ENCODE measurements at regions not wholly inside any gene's neighbourhood (a gene's known extent, or its start where the extent isn't known, plus 50 kb on each side); places are given as distances from the start of the nearest gene placed in this dataset.
"Not testable (repeated sequence)": the region's sequence is repeated elsewhere in the genome, so short reads cannot be mapped to it uniquely, and the experiment has no call there.

DNA sequence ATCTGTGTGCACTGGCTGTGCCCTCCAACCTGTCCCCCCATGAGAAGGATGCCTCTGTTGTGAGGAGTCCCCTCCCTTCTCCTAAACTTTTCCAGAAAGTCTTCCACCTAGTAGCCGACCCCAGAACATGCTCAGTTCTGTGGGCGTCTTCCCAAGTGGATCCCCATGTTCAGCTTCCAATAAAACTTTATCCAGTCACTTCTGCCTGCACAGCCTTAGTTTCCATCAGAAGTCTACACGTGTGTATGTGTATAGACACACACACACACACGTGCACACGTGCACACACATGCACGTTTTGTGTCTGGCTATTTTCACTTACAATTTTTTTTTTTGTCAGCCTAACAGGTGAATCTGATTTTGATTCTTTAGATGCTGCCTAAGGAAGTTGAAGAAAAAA is 115.1 kb downstream of the RTP5 start:
- DNase-seq = no peak

DNA sequence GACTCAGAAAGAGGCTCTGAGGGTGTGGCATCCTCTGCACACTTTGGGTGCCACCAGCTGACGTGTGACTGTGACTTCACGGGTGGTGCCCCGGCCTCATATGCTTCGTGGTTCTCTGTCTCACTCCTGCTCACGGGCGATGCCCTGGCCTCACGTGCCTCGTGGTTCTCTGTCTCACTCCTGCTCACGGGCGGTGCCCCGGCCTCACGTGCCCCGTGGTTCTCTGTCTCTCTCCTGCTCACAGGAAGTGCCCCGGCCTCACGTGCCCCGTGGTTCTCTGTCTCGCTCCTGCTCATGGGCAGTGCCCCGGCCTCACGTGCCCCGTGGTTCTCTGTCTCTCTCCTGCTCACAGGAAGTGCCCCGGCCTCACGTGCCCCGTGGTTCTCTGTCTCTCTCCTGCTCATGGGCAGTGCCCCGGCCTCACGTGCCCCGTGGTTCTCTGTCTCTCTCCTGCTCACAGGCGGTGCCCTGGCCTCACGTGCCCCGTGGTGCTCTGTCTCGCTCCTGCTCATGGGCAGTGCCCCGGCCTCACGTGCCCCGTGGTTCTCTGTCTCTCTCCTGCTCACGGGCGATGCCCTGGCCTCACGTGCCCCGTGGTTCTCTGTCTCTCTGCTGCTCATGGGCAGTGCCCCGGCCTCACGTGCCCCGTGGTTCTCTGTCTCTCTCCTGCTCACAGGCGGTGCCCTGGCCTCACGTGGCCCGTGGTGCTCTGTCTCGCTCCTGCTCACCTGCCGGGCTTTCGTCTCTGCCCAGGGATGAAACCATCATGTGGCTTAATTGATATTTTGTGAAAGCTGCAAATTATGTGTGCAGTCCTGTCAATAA is 115.8 kb downstream of the RTP5 start:
- DNase-seq = not testable (repeated sequence)

DNA sequence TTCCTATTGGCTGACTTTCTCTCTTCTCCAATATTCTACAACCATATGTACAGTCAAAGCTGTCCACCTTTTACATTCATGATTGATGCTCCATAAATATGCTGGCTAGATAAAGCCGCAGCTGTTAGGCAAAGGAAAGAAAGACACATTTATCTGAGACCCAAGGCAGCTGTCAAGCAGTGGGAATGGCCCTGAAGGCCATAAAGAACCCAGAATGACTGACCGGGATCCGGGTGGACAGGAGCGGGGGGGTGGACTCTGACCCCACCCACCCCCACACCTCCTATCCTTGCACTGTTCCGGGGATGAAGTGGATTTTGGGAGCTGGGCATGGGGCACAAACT is 116.4 kb downstream of the RTP5 start:
- no peak for DNase-seq

DNA sequence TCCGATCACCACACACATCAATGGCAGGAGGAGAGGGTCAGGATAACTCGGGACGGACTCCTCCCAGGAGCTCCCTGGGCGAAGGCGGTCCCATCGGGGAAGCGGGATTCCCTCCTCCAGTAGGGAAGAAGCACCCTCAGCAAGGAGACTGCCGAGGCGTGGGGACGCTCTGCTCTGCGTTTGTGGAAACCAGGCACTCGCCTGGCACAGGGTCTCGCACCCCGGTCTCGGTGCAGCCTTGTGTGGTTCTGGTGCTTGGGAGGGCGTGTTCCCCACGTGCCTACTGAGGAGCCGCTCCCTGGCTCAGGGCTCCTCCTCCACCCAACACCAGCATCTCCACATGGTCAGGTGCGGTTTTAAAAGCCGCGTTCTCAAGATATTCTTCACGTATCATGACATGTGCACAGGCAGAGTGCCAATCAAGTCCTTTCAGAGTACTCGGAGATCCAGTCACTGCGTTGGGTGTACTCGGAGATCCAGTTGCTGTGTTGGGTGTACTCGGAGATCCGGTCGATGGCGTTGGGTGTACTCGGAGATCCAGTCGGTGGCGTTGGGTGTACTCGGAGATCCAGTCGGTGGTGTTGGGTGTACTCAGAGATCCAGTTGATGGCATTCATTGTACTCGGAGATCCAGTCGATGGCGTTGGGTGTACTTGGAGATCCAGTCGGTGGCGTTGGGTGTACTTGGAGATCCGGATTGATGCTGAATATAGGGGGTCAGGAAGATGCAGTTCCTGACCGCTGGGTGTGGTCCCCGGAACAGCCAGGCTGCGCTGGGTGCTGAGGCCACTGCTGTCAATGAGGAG is 117.5 kb downstream of the RTP5 start:
- no peak for DNase-seq

DNA sequence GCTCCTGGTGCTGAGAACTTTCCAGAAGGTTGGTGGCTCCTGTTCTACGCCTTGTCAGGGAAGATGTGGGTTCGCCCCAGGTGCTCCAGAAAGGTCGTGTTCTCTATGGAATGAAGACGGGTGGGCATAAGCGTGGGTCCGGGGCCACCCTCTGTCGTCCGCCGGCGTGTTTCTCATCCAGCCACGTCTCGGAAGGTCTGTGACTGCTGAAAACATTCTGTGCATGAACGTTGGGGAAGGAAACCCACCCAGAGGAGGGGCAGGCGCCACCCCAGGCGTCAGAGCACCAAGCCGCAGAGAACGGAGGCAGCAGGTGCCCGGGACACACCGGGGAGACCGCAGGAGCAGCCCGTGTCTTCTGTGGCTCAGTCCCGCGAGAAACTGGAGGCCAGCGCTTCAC is 118.2 kb downstream of the RTP5 start:
- DNase-seq = no peak

DNA sequence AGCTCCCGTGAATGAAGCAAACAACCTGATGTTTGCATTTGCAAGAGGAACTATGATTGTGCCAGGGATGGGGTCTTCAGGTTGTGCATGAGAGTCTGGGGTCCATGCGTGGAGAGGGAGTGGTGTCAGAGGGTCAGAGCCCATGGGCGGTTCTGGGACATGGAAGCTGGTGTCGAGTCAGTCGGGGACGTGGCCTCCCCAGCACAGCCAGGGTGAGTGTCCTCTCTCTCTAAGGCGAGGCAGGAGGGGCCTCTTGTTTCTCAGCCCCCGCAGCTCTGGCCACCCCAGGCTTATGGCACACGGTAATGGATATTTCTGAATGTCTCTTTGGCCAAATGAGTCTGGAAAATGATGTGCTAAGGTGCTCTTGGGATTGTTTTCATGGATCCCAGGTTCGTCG is 118.6 kb downstream of the RTP5 start:
- no peak for DNase-seq

DNA sequence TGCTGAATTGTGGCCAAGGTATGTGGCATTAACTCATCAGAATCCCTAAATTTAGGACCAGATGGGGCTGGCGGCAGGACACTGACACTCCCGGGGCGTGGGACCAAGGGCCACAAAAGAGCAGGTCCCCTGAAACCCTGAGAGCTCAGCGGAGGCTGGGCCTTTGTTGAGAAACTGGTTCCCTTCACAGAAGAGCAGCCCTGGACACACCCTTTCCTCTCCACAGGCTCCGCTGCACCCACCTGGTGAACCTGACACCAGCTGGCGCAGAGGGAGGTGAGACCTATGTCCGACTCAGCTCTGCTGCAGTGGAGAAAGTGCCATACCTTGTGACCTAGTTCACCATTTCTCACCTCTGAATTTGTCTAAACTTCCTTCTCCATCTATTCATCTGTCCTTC is 119.5 kb downstream of the RTP5 start:
- no peak for DNase-seq

DNA sequence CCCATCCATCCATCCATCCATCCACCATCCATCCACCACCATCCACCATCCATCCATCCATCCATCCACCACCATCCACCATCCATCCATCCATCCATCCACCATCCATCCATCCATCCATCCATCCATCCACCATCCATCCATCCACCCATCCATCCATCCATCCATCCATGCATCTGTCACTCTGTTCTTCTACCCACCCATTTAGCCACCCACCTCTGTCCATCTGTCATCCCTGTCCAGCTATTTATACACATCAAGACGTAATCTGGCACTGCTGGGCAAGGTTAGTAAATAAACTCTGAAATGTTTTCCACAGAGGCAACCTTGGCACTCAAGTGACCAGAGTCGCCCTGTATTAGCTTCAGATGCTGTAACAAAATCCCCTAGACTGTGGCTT is 120.9 kb downstream of the RTP5 start:
- DNase-seq = no peak

DNA sequence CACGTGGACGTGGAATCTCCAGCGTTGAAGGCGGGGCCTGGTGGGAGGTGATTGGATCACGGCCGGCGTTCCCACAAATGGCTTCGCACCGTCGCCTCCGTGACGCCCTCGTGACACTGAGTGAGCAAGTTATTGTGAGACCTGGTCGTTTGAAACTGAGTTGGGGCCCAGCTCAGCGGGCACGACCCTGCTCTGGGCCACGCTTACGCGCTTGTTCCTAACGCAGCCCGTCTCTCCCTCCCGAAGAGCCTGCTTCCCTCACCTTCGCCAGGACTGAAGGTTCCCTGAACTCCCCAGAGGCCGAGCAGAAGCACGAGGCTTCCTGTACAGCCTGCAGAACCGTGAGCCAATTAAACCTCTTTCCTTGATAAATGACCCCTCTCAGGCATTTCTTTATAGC is 121.8 kb downstream of the RTP5 start:
- no peak for DNase-seq

DNA sequence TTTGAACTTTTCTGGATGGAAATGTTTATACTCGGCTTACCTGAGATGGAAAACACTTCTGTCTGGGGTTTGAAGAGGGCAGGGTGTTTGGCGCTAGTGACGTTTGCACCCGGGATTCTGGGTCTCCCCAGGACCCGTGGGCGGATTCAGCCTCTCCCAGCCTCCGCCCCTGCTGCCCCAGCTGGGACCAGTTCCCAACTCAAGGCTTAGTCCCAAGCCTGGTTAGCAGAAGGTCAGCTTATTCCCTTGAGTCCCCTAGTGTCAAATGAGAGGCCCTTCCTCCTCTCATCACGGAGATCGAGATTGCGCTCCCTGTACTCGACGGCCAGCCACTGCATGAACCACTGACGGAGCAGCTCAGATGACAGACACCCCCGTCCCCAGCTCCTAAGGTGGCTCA is 123.2 kb downstream of the RTP5 start:
- no peak for DNase-seq

DNA sequence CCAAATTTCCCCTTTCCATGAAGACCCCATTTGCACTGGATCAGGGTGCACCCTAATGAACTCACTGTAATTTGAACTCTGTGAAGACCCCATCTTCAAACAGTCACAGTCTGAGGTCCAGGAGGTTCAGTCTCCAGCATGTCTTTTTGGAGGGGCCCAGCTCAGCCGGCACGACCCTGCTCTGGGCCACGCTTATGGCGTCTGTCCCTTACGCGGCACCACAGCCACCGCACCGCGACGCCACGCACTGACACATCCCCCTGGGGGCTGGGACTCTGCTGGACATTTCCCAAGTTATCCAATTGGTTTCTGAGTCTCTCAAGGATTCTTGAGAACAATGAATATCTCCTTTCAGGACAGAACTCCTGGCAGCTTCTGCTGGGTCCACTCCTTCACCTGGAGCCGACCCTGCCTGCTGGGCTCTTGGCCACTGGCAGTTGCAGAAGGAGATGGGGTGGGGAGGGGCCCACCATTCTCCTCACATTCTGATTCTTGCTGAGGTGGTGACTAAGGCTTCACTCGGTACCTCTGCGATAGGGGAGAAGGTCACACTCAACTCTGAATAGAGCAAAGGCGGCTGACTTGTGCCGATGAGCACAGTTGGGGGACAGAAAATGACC is 124.0 kb downstream of the RTP5 start:
- DNase-seq = no peak

DNA sequence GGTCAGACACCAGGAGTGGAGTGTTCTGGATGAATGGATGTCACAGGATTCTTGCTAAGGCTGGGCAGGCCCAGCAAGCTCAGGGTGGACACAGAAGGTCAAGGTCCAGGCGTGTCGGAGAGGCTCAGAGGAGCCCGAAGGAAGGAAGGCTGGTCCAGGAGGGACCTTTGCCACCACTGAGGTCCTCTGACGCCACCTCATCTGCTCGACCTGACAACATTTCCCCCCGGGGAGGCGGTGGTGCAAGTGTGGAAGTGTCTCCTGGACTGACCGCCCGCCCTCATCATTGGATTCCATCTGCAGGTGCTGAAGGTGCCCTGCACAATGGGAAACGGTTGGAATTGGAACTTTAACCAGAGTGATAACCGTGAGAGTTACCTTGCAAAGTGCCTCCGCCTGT is 124.6 kb downstream of the RTP5 start:
- no peak for DNase-seq

DNA sequence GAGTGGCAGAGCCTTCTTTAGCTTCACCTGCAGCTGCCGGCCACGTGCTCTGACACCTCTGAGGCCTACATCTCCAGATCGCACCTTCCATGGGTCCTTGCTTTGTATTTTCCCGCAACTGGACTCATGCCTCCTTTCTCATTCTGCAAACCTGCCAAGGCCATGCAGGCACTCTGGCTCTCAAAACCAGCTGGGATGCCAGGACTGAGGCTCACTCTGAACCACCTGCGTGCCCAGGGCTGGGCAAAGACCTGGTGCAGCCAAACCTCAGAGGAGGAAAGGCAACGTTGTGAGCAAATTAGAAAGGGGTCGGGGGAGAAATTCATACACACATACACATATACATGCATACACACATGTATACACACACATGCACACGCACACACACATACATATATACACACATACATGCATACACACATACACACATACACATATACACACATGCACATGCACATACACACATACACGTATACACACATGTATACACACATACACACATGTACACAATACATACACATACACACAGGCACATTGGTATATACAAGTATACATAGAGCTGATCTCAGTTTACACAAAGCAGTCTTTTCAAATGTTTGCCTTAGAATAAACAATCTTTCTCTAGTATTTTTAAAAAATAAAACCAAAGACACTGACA is 125.2 kb downstream of the RTP5 start:
- DNase-seq = no peak

DNA sequence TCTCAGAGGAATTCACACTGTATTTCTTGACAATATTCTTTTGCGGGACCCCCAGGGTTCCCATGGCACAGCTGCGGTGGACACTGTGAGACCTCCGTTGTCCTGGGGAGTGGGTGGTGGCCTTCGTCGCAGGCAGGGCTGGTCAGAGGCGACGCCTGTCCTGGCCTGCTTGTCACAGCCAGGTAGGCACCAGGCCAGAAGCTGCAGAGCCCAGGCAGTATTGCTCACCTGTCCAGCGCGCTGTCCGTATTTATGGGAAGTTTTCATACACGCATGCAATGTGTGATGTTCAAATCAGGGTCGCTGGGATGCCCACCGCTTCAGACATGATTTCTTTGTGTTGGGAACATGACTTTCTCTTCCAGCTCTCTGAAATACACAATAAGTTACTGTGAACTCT is 126.6 kb downstream of the RTP5 start:
- no peak for DNase-seq

DNA sequence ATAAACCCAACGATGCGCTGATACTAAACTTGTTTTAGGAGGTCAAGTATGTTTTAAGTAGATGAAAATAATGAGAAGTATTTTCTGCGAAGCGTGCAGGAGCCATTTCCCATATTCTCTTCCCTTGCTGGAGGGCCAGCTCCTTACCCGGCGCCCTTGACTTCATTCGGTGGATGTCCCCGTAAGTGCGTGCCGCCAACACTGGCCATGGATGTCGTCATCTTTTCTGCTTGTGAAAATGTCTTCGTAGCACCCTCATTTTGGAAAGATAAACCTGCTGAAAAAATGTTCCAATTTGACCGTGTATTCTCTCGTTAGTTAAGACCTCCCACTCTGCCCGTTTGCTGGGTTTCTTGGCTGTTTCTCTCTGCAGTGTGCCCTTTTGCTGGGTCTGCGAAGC is 127.5 kb downstream of the RTP5 start:
- no peak for DNase-seq

DNA sequence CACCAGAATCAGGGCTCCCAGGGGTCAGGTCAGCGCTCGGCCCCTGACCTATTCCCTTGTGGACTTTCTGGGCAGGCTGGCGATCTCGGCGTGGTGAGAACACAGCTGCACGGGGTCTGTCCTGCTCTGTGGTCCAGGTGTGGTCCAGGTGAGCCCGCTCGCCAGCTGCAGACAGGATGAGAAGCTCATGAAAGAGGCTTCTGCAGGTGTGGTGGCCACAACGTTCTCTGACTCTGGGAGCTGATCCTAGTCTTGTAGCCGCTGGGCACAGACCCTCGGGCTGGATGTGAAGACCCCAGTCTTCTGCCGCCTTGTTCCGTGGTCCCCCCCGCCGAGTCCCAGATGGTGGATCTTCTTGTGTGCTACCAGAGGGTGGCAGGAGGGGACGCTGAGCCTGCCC is 129.7 kb downstream of the RTP5 start:
- DNase-seq = no peak

DNA sequence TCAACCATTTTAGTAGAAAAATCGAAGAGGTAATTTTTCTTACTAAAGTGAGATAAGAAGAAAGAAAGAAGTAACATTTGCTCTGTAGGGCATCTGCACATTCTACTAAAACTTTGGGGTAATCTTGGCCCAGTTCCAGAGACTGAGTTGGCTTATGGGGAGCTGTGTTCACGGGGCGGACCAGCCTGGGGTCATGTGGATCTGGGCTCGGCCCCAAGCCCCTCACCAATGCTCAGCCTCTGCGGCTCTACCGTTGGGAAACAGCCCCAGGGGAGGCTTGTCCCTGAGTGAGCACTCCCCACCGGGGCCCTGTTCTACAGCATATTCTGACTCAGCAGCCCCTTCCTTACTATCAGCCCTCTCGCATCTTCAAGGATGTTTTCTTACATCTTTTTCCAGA is 132.3 kb downstream of the RTP5 start:
- no peak for DNase-seq

DNA sequence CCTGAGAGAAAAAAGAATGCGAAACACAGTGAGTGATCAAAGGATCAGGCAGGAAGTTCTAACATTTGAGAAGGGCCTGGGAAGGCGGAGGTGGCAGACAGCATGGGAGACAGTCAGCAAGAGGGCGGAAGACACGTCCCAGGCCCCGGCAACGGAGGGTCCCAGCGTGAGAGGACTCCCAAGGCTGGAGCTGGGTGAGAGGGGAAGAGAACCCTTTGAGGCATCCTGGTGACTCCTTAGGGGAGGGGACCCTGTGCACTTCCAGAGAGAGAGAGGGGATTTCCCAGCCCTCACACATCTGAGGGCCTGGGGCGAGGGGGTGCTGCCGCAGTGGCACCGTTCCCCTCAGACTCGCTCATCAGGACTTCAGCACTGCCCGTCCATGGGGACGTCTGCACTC is 133.4 kb downstream of the RTP5 start:
- DNase-seq = no peak

DNA sequence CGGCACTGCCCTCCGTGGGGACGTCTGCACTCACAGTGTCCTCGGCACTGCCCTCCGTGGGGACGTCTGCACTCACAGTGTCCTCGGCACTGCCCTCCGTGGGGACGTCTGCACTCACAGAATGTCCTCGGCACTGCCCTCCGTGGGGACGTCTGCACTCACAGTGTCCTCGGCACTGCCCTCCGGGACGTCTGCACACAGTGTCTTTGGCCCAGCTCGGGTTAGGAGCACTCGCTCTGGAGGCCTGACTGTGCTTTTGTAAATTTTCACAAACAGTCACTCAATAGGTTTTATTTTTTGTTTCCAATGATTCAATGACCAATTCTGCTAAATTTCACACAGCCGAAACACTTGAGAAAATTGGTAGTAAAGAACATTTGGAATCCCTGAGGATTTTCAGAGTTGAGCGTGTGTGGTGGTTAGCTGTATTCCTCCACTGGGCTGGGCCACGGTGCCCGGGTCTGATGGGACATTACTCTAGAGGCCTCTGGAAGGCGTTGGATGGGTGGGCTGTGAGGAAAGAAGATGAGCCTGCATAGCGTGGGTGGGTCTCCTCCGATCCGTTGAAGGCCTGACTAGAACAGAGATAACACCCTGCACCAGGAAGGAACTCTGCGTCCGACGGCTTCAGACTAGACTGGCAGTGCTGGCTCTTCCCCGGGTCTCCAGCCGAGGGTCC is 134.8 kb downstream of the RTP5 start:
- DNase-seq = no peak

DNA sequence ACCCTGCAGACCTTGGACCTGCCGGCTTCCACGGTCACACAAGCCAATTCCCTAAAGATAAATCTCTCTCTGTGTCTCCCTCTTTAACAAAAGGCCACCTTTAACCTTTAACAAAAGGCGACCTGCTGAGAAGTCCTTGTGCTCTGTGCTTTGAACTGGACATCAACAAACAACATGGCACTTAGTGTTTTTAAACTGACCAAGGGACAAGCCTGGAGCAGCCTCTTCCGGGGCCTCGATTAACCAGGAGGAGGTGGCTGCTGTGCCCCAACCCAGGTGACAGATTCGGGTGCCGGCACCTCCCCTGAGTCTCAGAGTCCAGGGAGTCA is 135.3 kb downstream of the RTP5 start:
- no peak for DNase-seq

DNA sequence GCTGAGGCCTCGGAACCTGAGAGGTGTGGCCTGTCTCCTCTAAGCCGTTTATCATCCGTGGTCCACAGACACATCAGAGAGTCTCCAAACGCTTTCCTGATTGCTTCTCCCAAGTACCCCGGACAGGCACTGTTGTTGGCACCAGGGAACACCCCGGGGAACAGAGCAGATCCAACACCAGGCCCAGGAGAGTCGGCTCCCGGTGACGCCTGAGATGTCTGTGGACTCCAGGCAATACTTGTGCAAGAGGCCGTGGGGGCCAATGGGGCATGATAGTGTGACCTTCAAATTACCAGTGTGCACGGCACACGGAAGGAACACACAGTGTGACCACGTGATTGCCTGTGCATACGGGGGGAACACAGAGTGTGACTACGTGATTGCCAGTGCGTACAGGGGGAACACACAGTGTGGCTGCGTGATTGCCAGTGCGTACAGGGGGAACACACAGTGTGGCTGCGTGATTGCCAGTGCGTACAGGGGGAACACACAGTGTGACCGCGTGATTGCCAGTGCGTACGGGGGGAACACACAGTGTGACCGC is 136.6 kb downstream of the RTP5 start:
- not testable (repeated sequence) for DNase-seq

DNA sequence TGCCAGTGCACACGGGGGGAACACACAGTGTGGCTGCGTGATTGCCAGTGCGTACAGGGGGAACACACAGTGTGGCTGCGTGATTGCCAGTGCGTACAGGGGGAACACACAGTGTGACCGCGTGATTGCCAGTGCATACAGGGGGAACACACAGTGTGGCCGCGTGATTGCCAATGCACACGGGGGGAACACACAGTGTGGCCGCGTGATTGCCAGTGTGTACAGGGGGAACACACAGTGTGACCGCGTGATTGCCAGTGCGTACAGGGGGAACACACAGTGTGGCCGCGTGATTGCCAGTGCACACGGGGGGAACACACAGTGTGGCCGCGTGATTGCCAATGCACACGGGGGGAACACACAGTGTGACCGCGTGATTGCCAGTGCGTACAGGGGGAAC is 139.4 kb downstream of the RTP5 start:
- DNase-seq = not testable (repeated sequence)

DNA sequence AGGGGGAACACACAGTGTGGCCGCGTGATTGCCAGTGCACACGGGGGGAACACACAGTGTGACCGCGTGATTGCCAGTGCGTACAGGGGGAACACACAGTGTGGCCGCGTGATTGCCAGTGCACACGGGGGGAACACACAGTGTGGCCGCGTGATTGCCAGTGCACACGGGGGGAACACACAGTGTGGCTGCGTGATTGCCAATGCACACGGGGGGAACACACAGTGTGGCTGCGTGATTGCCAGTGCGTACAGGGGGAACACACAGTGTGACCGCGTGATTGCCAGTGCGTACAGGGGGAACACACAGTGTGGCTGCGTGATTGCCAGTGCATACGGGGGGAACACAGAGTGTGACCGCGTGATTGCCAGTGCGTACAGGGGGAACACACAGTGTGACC is 140.3 kb downstream of the RTP5 start:
- DNase-seq = not testable (repeated sequence)

All from bone marrow (tissue), 2 donors.